ENCODE measurements at regions not wholly inside any gene's neighbourhood (a gene's known extent, or its start where the extent isn't known, plus 50 kb on each side); places are given as distances from the start of the nearest gene placed in this dataset.
"Not testable (repeated sequence)": the region's sequence is repeated elsewhere in the genome, so short reads cannot be mapped to it uniquely, and the experiment has no call there.

GRCh38 chr7:17411922-17412321 lies 113.5 kb downstream of the AHR start:
- no peak for FAIRE-seq
- no peak for DNase-seq (ENCODE audit: insufficient read length, low spot score)
- no peak for TF ChIP-seq PAX5 (IDR thresholded peaks at IDR 0.05; ENCODE audit: insufficient read depth, low read length, severe bottlenecking)
- TF ChIP-seq POLR2AphosphoS5 (IDR thresholded peaks at IDR 0.05; ENCODE audit: low read depth, low read length) = no peak
- no peak for TF ChIP-seq POU2F2 (IDR thresholded peaks at IDR 0.05; ENCODE audit: low read depth, low read length)
- no peak for TF ChIP-seq TAF1 (IDR thresholded peaks at IDR 0.05; ENCODE audit: low read depth, low read length)
- no peak for TF ChIP-seq SPI1 (IDR thresholded peaks at IDR 0.05; ENCODE audit: low read depth, low read length)
- TF ChIP-seq POLR2A (IDR thresholded peaks at IDR 0.05; ENCODE audit: low read depth, low read length) = no peak

- FAIRE-seq (no peak), DNase-seq (ENCODE audit: insufficient read length, low spot score) (no peak)
- TF ChIP-seq POLR2AphosphoS5 (IDR thresholded peaks at IDR 0.05; ENCODE audit: low read depth, low read length) = no peak
- no peak for TF ChIP-seq PAX5 (IDR thresholded peaks at IDR 0.05; ENCODE audit: insufficient read depth, low read length, severe bottlenecking)
- TF ChIP-seq SPI1 (IDR thresholded peaks at IDR 0.05; ENCODE audit: low read depth, low read length) = no peak
- TF ChIP-seq TAF1 (IDR thresholded peaks at IDR 0.05; ENCODE audit: low read depth, low read length) = no peak
- TF ChIP-seq POU2F2 (IDR thresholded peaks at IDR 0.05; ENCODE audit: low read depth, low read length) = no peak
- no peak for TF ChIP-seq POLR2A (IDR thresholded peaks at IDR 0.05; ENCODE audit: low read depth, low read length)
Measured at GRCh38 chr7:17412883-17413282, 114.4 kb downstream of the AHR start.

- TF ChIP-seq TAF1 (IDR thresholded peaks at IDR 0.05; ENCODE audit: low read depth, low read length) (no peak), POLR2AphosphoS5 (IDR thresholded peaks at IDR 0.05; ENCODE audit: low read depth, low read length) (no peak), POLR2A (IDR thresholded peaks at IDR 0.05; ENCODE audit: low read depth, low read length) (no peak), PAX5 (IDR thresholded peaks at IDR 0.05; ENCODE audit: insufficient read depth, low read length, severe bottlenecking) (no peak), SPI1 (IDR thresholded peaks at IDR 0.05; ENCODE audit: low read depth, low read length) (no peak), POU2F2 (IDR thresholded peaks at IDR 0.05; ENCODE audit: low read depth, low read length) (no peak)
- DNase-seq (ENCODE audit: insufficient read length, low spot score) = no peak
- no peak for FAIRE-seq
Measured at GRCh38 chr7:17415955-17416354, 117.5 kb downstream of the AHR start.

- not testable (repeated sequence) for FAIRE-seq; DNase-seq (ENCODE audit: insufficient read length, low spot score)
Measured at GRCh38 chr7:17420308-17421015, 122.0 kb downstream of the AHR start.

- TF ChIP-seq POLR2AphosphoS5 (IDR thresholded peaks at IDR 0.05; ENCODE audit: low read depth, low read length) (no peak), POU2F2 (IDR thresholded peaks at IDR 0.05; ENCODE audit: low read depth, low read length) (no peak), PAX5 (IDR thresholded peaks at IDR 0.05; ENCODE audit: insufficient read depth, low read length, severe bottlenecking) (no peak), POLR2A (IDR thresholded peaks at IDR 0.05; ENCODE audit: low read depth, low read length) (no peak), TAF1 (IDR thresholded peaks at IDR 0.05; ENCODE audit: low read depth, low read length) (no peak), SPI1 (IDR thresholded peaks at IDR 0.05; ENCODE audit: low read depth, low read length) (no peak)
- FAIRE-seq (no peak), DNase-seq (ENCODE audit: insufficient read length, low spot score) (no peak)
Measured at GRCh38 chr7:17421941-17422340, 123.5 kb downstream of the AHR start.

GRCh38 chr7:17422966-17423365 lies 124.5 kb downstream of the AHR start:
- FAIRE-seq = no peak
- TF ChIP-seq POLR2A (IDR thresholded peaks at IDR 0.05; ENCODE audit: low read depth, low read length) (no peak), TAF1 (IDR thresholded peaks at IDR 0.05; ENCODE audit: low read depth, low read length) (no peak), POLR2AphosphoS5 (IDR thresholded peaks at IDR 0.05; ENCODE audit: low read depth, low read length) (no peak), POU2F2 (IDR thresholded peaks at IDR 0.05; ENCODE audit: low read depth, low read length) (no peak), SPI1 (IDR thresholded peaks at IDR 0.05; ENCODE audit: low read depth, low read length) (no peak), PAX5 (IDR thresholded peaks at IDR 0.05; ENCODE audit: insufficient read depth, low read length, severe bottlenecking) (no peak)
- DNase-seq (ENCODE audit: insufficient read length, low spot score) = no peak

- TF ChIP-seq SPI1 (IDR thresholded peaks at IDR 0.05; ENCODE audit: low read depth, low read length) (no peak), POLR2A (IDR thresholded peaks at IDR 0.05; ENCODE audit: low read depth, low read length) (no peak), POU2F2 (IDR thresholded peaks at IDR 0.05; ENCODE audit: low read depth, low read length) (no peak), PAX5 (IDR thresholded peaks at IDR 0.05; ENCODE audit: insufficient read depth, low read length, severe bottlenecking) (no peak), POLR2AphosphoS5 (IDR thresholded peaks at IDR 0.05; ENCODE audit: low read depth, low read length) (no peak), TAF1 (IDR thresholded peaks at IDR 0.05; ENCODE audit: low read depth, low read length) (no peak)
- DNase-seq (ENCODE audit: insufficient read length, low spot score) (no peak), FAIRE-seq (no peak)
Measured at GRCh38 chr7:17427924-17428323, 129.5 kb downstream of the AHR start.

GRCh38 chr7:17429579-17429978 lies 131.1 kb downstream of the AHR start:
- TF ChIP-seq POLR2A (IDR thresholded peaks at IDR 0.05; ENCODE audit: low read depth, low read length) = no peak
- TF ChIP-seq TAF1 (IDR thresholded peaks at IDR 0.05; ENCODE audit: low read depth, low read length) = no peak
- no peak for TF ChIP-seq POLR2AphosphoS5 (IDR thresholded peaks at IDR 0.05; ENCODE audit: low read depth, low read length)
- no peak for TF ChIP-seq PAX5 (IDR thresholded peaks at IDR 0.05; ENCODE audit: insufficient read depth, low read length, severe bottlenecking)
- TF ChIP-seq POU2F2 (IDR thresholded peaks at IDR 0.05; ENCODE audit: low read depth, low read length) = no peak
- TF ChIP-seq SPI1 (IDR thresholded peaks at IDR 0.05; ENCODE audit: low read depth, low read length) = no peak
- DNase-seq (ENCODE audit: insufficient read length, low spot score) (no peak), FAIRE-seq (no peak)

GRCh38 chr7:17432793-17433192 lies 134.3 kb downstream of the AHR start:
- TF ChIP-seq POLR2AphosphoS5 (IDR thresholded peaks at IDR 0.05; ENCODE audit: low read depth, low read length) = no peak
- TF ChIP-seq SPI1 (IDR thresholded peaks at IDR 0.05; ENCODE audit: low read depth, low read length) = no peak
- TF ChIP-seq POU2F2 (IDR thresholded peaks at IDR 0.05; ENCODE audit: low read depth, low read length) = no peak
- no peak for TF ChIP-seq TAF1 (IDR thresholded peaks at IDR 0.05; ENCODE audit: low read depth, low read length)
- no peak for TF ChIP-seq PAX5 (IDR thresholded peaks at IDR 0.05; ENCODE audit: insufficient read depth, low read length, severe bottlenecking)
- no peak for TF ChIP-seq POLR2A (IDR thresholded peaks at IDR 0.05; ENCODE audit: low read depth, low read length)
- FAIRE-seq = no peak
- DNase-seq (ENCODE audit: insufficient read length, low spot score) = no peak

- FAIRE-seq = no peak
- TF ChIP-seq SPI1 (IDR thresholded peaks at IDR 0.05; ENCODE audit: low read depth, low read length) (no peak), TAF1 (IDR thresholded peaks at IDR 0.05; ENCODE audit: low read depth, low read length) (no peak), POLR2A (IDR thresholded peaks at IDR 0.05; ENCODE audit: low read depth, low read length) (no peak), POLR2AphosphoS5 (IDR thresholded peaks at IDR 0.05; ENCODE audit: low read depth, low read length) (no peak), PAX5 (IDR thresholded peaks at IDR 0.05; ENCODE audit: insufficient read depth, low read length, severe bottlenecking) (no peak), POU2F2 (IDR thresholded peaks at IDR 0.05; ENCODE audit: low read depth, low read length) (no peak)
- DNase-seq (ENCODE audit: insufficient read length, low spot score) = no peak
Measured at GRCh38 chr7:17434191-17434590, 135.7 kb downstream of the AHR start.
